Mesenchymal stem cell (in vitro differentiated cells and primary cell): ENCODE measurements at regions not wholly inside any gene's neighbourhood (a gene's known extent, or its start where the extent isn't known, plus 50 kb on each side); places are given as distances from the start of the nearest gene placed in this dataset.

ENCODE experiments used
- DNase-seq: peaks from one replicate; pipeline ENCODE4 v3.0.0-alpha.2; 2013
- H2AFZ ChIP-seq: one replicate; pipeline ENCODE4 v1.6.1; 2013; ENCODE audit warnings: low read depth, mild to moderate bottlenecking, control low read depth, inconsistent platforms, low read length, moderate library complexity
- H2AK5ac ChIP-seq: 2 replicates; pipeline ENCODE4 v1.6.1; 2013; ENCODE audit warnings: low read length, moderate library complexity, mild to moderate bottlenecking, inconsistent platforms; ENCODE audit not compliant: severe bottlenecking
- H2BK120ac ChIP-seq: one replicate; pipeline ENCODE4 v1.6.1; 2013; ENCODE audit warnings: low read depth, mild to moderate bottlenecking, inconsistent platforms, low read length, moderate library complexity
- H2BK12ac ChIP-seq, 2 experiments: one replicate each; pipeline ENCODE4 v1.6.1; 2013; ENCODE audit warnings: inconsistent platforms in 2 of 2, low read length in 2 of 2, mild to moderate bottlenecking in 2 of 2, moderate library complexity in 2 of 2, control low read depth in 1 of 2
- H2BK15ac ChIP-seq: one replicate; pipeline ENCODE4 v1.6.1; 2013; ENCODE audit warnings: mild to moderate bottlenecking, low read depth, inconsistent platforms; ENCODE audit not compliant: poor library complexity, severe bottlenecking
- H2BK5ac ChIP-seq: 2 replicates; pipeline ENCODE4 v1.6.1; 2013; ENCODE audit warnings: low read depth, mild to moderate bottlenecking, low read length, control low read depth, inconsistent platforms; ENCODE audit not compliant: poor library complexity, severe bottlenecking
- H3K14ac ChIP-seq, 2 experiments: one replicate each; pipeline ENCODE4 v1.6.1; 2013; ENCODE audit warnings: inconsistent platforms in 2 of 2, low read length in 2 of 2, control low read depth in 1 of 2, mild to moderate bottlenecking in 1 of 2, moderate library complexity in 1 of 2
- H3K18ac ChIP-seq, 2 experiments: one replicate each; pipeline ENCODE4 v1.6.1; 2013; ENCODE audit warnings: inconsistent platforms in 2 of 2, low read length in 2 of 2, control low read depth in 1 of 2, low read depth in 1 of 2, mild to moderate bottlenecking in 1 of 2
- H3K23ac ChIP-seq, 2 experiments: one replicate each; pipeline ENCODE4 v1.6.1; 2013; ENCODE audit warnings: inconsistent platforms in 2 of 2, low read length in 2 of 2, mild to moderate bottlenecking in 2 of 2, moderate library complexity in 2 of 2, control low read depth in 1 of 2
- H3K27ac ChIP-seq: 2 replicates; pipeline ENCODE4 v1.5.1; 2013; ENCODE audit warnings: mild to moderate bottlenecking, moderate library complexity, low read length, control low read depth, inconsistent platforms; ENCODE audit not compliant: poor library complexity, severe bottlenecking
- H3K27me3 ChIP-seq, 2 experiments: 2 replicates each; pipeline versions ENCODE4 v1.6.1 to v1.7.0; 2013; ENCODE audit warnings: low read length in 2 of 2, mild to moderate bottlenecking in 2 of 2, moderate library complexity in 2 of 2, control low read depth in 1 of 2, inconsistent platforms in 1 of 2; ENCODE audit not compliant: control insufficient read depth in 1 of 2, insufficient read depth in 1 of 2
- H3K36me3 ChIP-seq, 2 experiments: 2 replicates each; pipeline versions ENCODE4 v1.6.1 to v1.7.0; 2013; ENCODE audit warnings: low read length in 2 of 2, control low read depth in 1 of 2, inconsistent platforms in 1 of 2, low read depth in 1 of 2, mild to moderate bottlenecking in 1 of 2; ENCODE audit not compliant: insufficient read depth in 2 of 2, control insufficient read depth in 1 of 2
- H3K4ac ChIP-seq, 2 experiments: one replicate each; pipeline ENCODE4 v1.6.1; 2013; ENCODE audit warnings: inconsistent platforms in 2 of 2, low read length in 2 of 2, mild to moderate bottlenecking in 2 of 2, moderate library complexity in 2 of 2, control low read depth in 1 of 2, low read depth in 1 of 2
- H3K4me1 ChIP-seq: 2 replicates; pipeline ENCODE4 v1.6.1; 2013; ENCODE audit warnings: low read depth, low read length, control low read depth; ENCODE audit not compliant: control insufficient read depth, insufficient read depth
- H3K4me2 ChIP-seq: 2 replicates; pipeline ENCODE4 v1.6.1; 2013; ENCODE audit warnings: low read length, mild to moderate bottlenecking, inconsistent platforms; ENCODE audit not compliant: poor library complexity, severe bottlenecking
- H3K4me3 ChIP-seq, 2 experiments: 2 replicates each; pipeline versions ENCODE4 v1.5.1 to v1.7.0; 2013; ENCODE audit warnings: low read length in 2 of 2, mild to moderate bottlenecking in 2 of 2, control low read depth in 1 of 2, low read depth in 1 of 2; ENCODE audit not compliant: insufficient read depth in 1 of 2
- H3K79me1 ChIP-seq: replicated peaks from 2 replicates; pipeline ENCODE4 v1.6.1; 2013; ENCODE audit warnings: mild to moderate bottlenecking, control low read depth, low read length, inconsistent platforms; ENCODE audit not compliant: poor library complexity, severe bottlenecking
- H3K9ac ChIP-seq: 2 replicates; pipeline ENCODE4 v1.7.0; 2013; ENCODE audit warnings: mild to moderate bottlenecking, low read length, moderate library complexity
- H3K9me3 ChIP-seq: 2 replicates; pipeline ENCODE4 v1.7.0; 2013; ENCODE audit warnings: mild to moderate bottlenecking, low read length; ENCODE audit not compliant: control insufficient read depth
- H4K8ac ChIP-seq: one replicate; pipeline ENCODE4 v1.6.1; 2013; ENCODE audit warnings: inconsistent platforms, mild to moderate bottlenecking, low read length, moderate library complexity
- H4K91ac ChIP-seq: one replicate; pipeline ENCODE4 v1.6.1; 2013; ENCODE audit warnings: mild to moderate bottlenecking, low read length, inconsistent platforms
- WGBS: methylation state at CpG from one replicate; pipeline ENCODE4 v1.1.7; 2013; ENCODE audit warnings: mixed read lengths; 5-methylcytosine and 5-hydroxymethylcytosine counted together

DNA sequence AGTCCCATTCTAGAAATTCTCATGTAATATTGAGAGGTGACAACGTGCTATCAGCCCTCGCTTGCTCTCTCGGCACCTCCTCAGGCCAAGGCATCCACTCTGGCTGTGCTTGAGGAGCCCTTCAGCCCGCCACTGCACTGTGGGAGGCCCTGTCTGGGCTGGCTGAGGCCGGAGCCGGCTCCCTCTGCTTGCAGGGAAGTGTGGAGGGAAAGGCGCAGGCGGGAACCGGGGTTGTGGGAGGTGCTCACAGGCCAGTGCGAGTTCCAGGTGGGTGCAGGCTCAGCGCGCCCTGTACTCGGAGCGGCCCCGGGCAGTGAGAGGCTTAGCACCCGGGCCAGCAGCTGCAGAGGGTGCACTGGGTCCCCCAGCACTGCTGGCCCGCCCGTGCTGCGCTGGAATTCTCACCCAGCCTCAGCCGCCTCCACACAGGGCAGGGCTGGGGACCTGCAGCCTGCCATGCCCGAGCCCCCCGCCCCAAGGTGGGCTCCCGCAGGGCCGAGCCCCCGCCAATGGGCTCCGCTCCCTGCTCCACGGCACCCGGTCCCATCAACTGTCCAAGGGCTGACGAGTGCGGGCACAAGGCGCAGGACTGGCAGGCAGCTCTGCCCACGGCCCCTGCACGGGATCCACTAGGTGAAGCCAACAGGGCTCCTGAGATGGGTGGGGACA lies 1680.6 kb upstream of the LRRTM1 start:
- H4K8ac ChIP-seq: no peak overlapping the region
- H2AFZ ChIP-seq: no peak overlapping the region
- no peak overlapping the region for H2AK5ac ChIP-seq
- H3K4me2 ChIP-seq: no peak overlapping the region
- H3K27me3 ChIP-seq: no peaks in the 10 kb centered on the region
- H3K4me3 ChIP-seq: no peak overlapping the region
- H2BK15ac ChIP-seq: no peak overlapping the region
- H2BK5ac ChIP-seq: no peak overlapping the region
- WGBS: 92% methylated on average over 33 of the region's 33 CpGs
- no peak overlapping the region for H3K9ac ChIP-seq
- no peak for DNase-seq
- H3K4ac ChIP-seq: no peak overlapping the region
- no peaks in the 10 kb centered on the region for H3K4me1 ChIP-seq
- no peaks in the 10 kb centered on the region for H3K79me1 ChIP-seq
- H4K91ac ChIP-seq: no peak overlapping the region
- no peak overlapping the region for H2BK12ac ChIP-seq
- H3K23ac ChIP-seq: no peak overlapping the region
- H3K9me3 ChIP-seq: no peaks in the 10 kb centered on the region
- H3K36me3 ChIP-seq: no peaks in the 10 kb centered on the region
- H3K27ac ChIP-seq: no peak overlapping the region
- no peak overlapping the region for H2BK120ac ChIP-seq
- no peak overlapping the region for H3K18ac ChIP-seq
- no peak overlapping the region for H3K14ac ChIP-seq

DNA sequence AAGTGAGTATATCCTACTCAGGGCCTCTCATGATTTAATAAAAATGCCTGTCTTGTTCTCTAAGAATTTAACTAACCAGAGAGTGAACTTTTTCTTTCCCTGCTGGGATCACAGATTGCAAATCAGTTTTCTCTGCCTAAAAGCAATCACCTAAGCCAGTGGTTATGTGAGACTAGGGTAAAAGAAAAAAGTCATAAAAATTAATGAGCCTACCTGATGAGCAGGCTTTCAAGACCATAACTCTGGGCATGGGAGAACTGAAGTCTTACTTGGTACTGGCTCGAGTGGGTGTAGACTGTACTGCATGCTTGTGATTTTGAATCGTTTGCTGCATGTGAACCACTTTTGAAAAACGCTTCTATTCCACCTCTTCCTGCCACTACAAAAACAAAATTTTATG lies 1677.0 kb upstream of the LRRTM1 start:
- H3K27ac ChIP-seq: no peak overlapping the region

DNA sequence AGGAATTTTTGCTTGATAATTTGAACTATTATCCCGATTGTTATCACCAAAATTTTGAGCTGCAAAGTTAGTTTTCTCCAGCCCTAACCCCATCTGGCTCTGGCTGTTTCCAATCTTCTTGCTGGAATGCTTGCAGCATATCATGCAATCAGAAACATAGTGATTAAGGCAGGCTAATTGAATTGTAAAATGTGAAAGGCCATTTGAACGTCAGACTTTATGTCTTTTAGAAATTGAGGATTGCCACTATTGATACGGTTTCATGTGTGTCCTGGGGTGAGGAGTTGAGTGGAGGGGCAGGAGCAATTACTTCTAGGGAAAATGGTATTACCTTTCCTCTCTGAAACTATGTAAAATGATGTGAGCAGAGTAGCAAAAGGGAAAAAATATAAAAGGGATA lies 1674.5 kb upstream of the LRRTM1 start:
- no peaks in the 10 kb centered on the region for H3K27me3 ChIP-seq
- no peaks in the 10 kb centered on the region for H3K79me1 ChIP-seq
- no peak overlapping the region for H3K18ac ChIP-seq
- no peaks in the 10 kb centered on the region for H3K9me3 ChIP-seq
- H4K8ac ChIP-seq: no peak overlapping the region
- no peaks in the 10 kb centered on the region for H3K36me3 ChIP-seq
- H3K4ac ChIP-seq: no peak overlapping the region
- H3K4me1 ChIP-seq: no peaks in the 10 kb centered on the region
- no peak overlapping the region for H2BK15ac ChIP-seq
- no peak overlapping the region for H3K4me3 ChIP-seq
- no peak overlapping the region for H2BK12ac ChIP-seq
- H3K4me2 ChIP-seq: no peak overlapping the region
- H4K91ac ChIP-seq: no peak overlapping the region
- H2AK5ac ChIP-seq: no peak overlapping the region
- no peak for DNase-seq
- H3K9ac ChIP-seq: no peak overlapping the region
- no peak overlapping the region for H3K14ac ChIP-seq
- H2AFZ ChIP-seq: no peak overlapping the region
- no peak overlapping the region for H2BK120ac ChIP-seq
- no peak overlapping the region for H3K27ac ChIP-seq
- 75% methylated on average over 3 of the region's 3 CpGs for WGBS
- no peak overlapping the region for H2BK5ac ChIP-seq
- H3K23ac ChIP-seq: no peak overlapping the region

More for the DNA sequence above, 1677.0 kb upstream of the LRRTM1 start:
- Histone ChIP-seq H3K4me1 (no peaks in the 10 kb centered on the region), H4K91ac (no peak overlapping the region), H3K4ac (no peak overlapping the region), H3K9me3 (no peaks in the 10 kb centered on the region), H3K18ac (no peak overlapping the region), H2BK15ac (no peak overlapping the region), H4K8ac (no peak overlapping the region), H2BK5ac (no peak overlapping the region), H2AK5ac (no peak overlapping the region), H2BK12ac (no peak overlapping the region), H3K9ac (no peak overlapping the region), H2AFZ (no peak overlapping the region), H3K79me1 (no peaks in the 10 kb centered on the region), H3K14ac (no peak overlapping the region), H3K4me2 (no peak overlapping the region), H3K36me3 (no peaks in the 10 kb centered on the region), H3K4me3 (no peak overlapping the region), H2BK120ac (no peak overlapping the region), H3K23ac (no peak overlapping the region), H3K27me3 (no peaks in the 10 kb centered on the region)
- DNase-seq: no peak
- no CpG with 5 or more reads among the region's 3 CpGs for WGBS

DNA sequence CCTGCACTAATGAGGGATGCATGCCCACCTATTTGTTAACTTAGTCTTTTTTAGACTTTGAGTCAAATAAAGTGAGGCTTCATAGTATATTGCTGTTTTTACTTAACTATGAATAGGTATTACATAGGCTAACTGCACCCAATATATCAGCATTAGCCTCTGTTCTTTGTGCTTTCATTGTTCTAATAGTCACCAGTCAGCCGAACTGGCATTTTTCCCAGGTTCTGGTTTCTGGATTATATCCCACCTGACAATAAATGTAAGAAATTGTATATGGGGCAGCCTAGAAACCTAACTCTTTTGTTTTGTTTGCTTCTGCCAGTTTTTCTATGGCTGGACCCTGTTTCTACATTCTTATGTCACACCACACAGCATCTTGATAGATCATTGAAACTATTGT lies 1672.4 kb upstream of the LRRTM1 start:
- Histone ChIP-seq H3K4ac (no peak overlapping the region), H3K27ac (no peak overlapping the region), H2AK5ac (no peak overlapping the region), H3K4me1 (no peaks in the 10 kb centered on the region), H3K4me3 (no peak overlapping the region), H2AFZ (no peak overlapping the region), H3K9ac (no peak overlapping the region), H2BK12ac (no peak overlapping the region), H3K79me1 (no peaks in the 10 kb centered on the region), H3K4me2 (no peak overlapping the region), H2BK15ac (no peak overlapping the region), H3K23ac (no peak overlapping the region), H3K14ac (no peak overlapping the region), H2BK5ac (no peak overlapping the region), H3K36me3 (no peaks in the 10 kb centered on the region), H3K18ac (no peak overlapping the region), H2BK120ac (no peak overlapping the region), H3K27me3 (no peaks in the 10 kb centered on the region), H3K9me3 (no peaks in the 10 kb centered on the region), H4K8ac (no peak overlapping the region), H4K91ac (no peak overlapping the region)
- DNase-seq: no peak
- no CpG with 5 or more reads among the region's 1 CpG for WGBS
